Glutamatergic neuron (in vitro differentiated cells): ENCODE measurements at regions not wholly inside any gene's neighbourhood (a gene's known extent, or its start where the extent isn't known, plus 50 kb on each side); places are given as distances from the start of the nearest gene placed in this dataset.

ENCODE experiments used
- DNase-seq: peaks from one replicate; pipeline ENCODE4 v3.0.0; 2022
- H3K27ac Mint-ChIP-seq: one replicate; pipeline ENCODE4 v1.8.0; 2020; ENCODE audit warnings: mild to moderate bottlenecking, mixed read lengths, inconsistent platforms; ENCODE audit not compliant: unreplicated experiment
- H3K27me3 Mint-ChIP-seq: one replicate; pipeline ENCODE4 v1.8.0; 2020; ENCODE audit warnings: mild to moderate bottlenecking, moderate library complexity, mixed read lengths, inconsistent platforms; ENCODE audit not compliant: unreplicated experiment
- H3K36me3 Mint-ChIP-seq: one replicate; pipeline ENCODE4 v1.8.0; 2020; ENCODE audit warnings: mild to moderate bottlenecking, mixed read lengths, inconsistent platforms; ENCODE audit not compliant: unreplicated experiment
- H3K4me1 Mint-ChIP-seq: one replicate; pipeline ENCODE4 v1.8.0; 2020; ENCODE audit warnings: mild to moderate bottlenecking, low read depth, mixed read lengths, inconsistent platforms; ENCODE audit not compliant: unreplicated experiment
- H3K4me3 Mint-ChIP-seq: one replicate; pipeline ENCODE4 v1.8.0; 2020; ENCODE audit warnings: mild to moderate bottlenecking, mixed read lengths, inconsistent platforms; ENCODE audit not compliant: unreplicated experiment
- H3K9me3 Mint-ChIP-seq: one replicate; pipeline ENCODE4 v1.8.0; 2020; ENCODE audit warnings: mild to moderate bottlenecking, moderate library complexity, mixed read lengths, inconsistent platforms; ENCODE audit not compliant: unreplicated experiment
- CTCF ChIP-seq: fragments of 200-600 bp; sonication (generic); IDR thresholded peaks from one replicate; pipeline ENCODE4 v1.5.0; 2021; ENCODE audit not compliant: partially characterized antibody, unreplicated experiment

GRCh38 chr5:108528655-108529054 is 146.8 kb upstream of the FBXL17 start:
- peaks cover 14% of the 10 kb centered on the region for H3K36me3 Mint-ChIP-seq

GRCh38 chr5:108524564-108524963 is 142.7 kb upstream of the FBXL17 start:
- H3K4me3 Mint-ChIP-seq = no peak overlapping the region
- H3K27ac Mint-ChIP-seq = no peak overlapping the region
- H3K27me3 Mint-ChIP-seq = no peaks in the 10 kb centered on the region
- no peak for TF ChIP-seq CTCF
- no peaks in the 10 kb centered on the region for H3K9me3 Mint-ChIP-seq
- no peaks in the 10 kb centered on the region for H3K4me1 Mint-ChIP-seq
- DNase-seq = no peak
- H3K36me3 Mint-ChIP-seq = peaks cover 7% of the 10 kb centered on the region

More at GRCh38 chr5:108528655-108529054, 146.8 kb upstream of the FBXL17 start:
- TF ChIP-seq CTCF = no peak
- Mint-ChIP-seq H3K27me3 (no peaks in the 10 kb centered on the region), H3K27ac (no peak overlapping the region), H3K4me1 (peaks cover 3% of the 10 kb centered on the region), H3K9me3 (peaks cover 5% of the 10 kb centered on the region), H3K4me3 (no peak overlapping the region)
- DNase-seq = no peak

GRCh38 chr5:108523360-108523759 is 141.5 kb upstream of the FBXL17 start:
- Mint-ChIP-seq H3K27me3 (no peaks in the 10 kb centered on the region), H3K4me1 (no peaks in the 10 kb centered on the region), H3K36me3 (peaks cover 7% of the 10 kb centered on the region), H3K27ac (no peak overlapping the region), H3K9me3 (peaks cover 1% of the 10 kb centered on the region), H3K4me3 (no peak overlapping the region)
- no peak for TF ChIP-seq CTCF
- no peak for DNase-seq

GRCh38 chr5:108521841-108522506 is 140.1 kb upstream of the FBXL17 start:
- peaks cover 7% of the 10 kb centered on the region for H3K36me3 Mint-ChIP-seq
- no peak overlapping the region for H3K27ac Mint-ChIP-seq
- DNase-seq = no peak
- H3K9me3 Mint-ChIP-seq = peaks cover 1% of the 10 kb centered on the region
- no peak overlapping the region for H3K4me3 Mint-ChIP-seq
- H3K27me3 Mint-ChIP-seq = no peaks in the 10 kb centered on the region
- peak; percentile 84 for TF ChIP-seq CTCF
- peaks cover under 1% of the 10 kb centered on the region for H3K4me1 Mint-ChIP-seq

- DNase-seq = no peak
- no peak for TF ChIP-seq CTCF
- Mint-ChIP-seq H3K9me3 (peaks cover 1% of the 10 kb centered on the region), H3K4me1 (peaks cover 2% of the 10 kb centered on the region), H3K27me3 (no peaks in the 10 kb centered on the region), H3K4me3 (no peak overlapping the region), H3K27ac (no peak overlapping the region), H3K36me3 (peaks cover 1% of the 10 kb centered on the region)
Measured at GRCh38 chr5:108521011-108521700, 139.3 kb upstream of the FBXL17 start.
